GM12891 (cell line): ENCODE measurements at regions not wholly inside any gene's neighbourhood (a gene's known extent, or its start where the extent isn't known, plus 50 kb on each side); places are given as distances from the start of the nearest gene placed in this dataset.

Experiments
- POU2F2 ChIP-seq: IDR thresholded peaks from 2 replicates; pipeline ENCODE4 v1.6.1; 2011; ENCODE audit warnings: low read depth, mild to moderate bottlenecking, control low read depth, low read length, moderate library complexity
- TAF1 ChIP-seq: IDR thresholded peaks from 2 replicates; pipeline ENCODE4 v1.6.1; 2011; ENCODE audit warnings: low read depth, low read length, control low read depth

- TF ChIP-seq TAF1, result no peak
- no peak for TF ChIP-seq POU2F2
Observed at GRCh38 chr12:115680967-115681366, 596.5 kb downstream of the MED13L start.
